ENCODE measurements at regions not wholly inside any gene's neighbourhood (a gene's known extent, or its start where the extent isn't known, plus 50 kb on each side); places are given as distances from the start of the nearest gene placed in this dataset.

DNA sequence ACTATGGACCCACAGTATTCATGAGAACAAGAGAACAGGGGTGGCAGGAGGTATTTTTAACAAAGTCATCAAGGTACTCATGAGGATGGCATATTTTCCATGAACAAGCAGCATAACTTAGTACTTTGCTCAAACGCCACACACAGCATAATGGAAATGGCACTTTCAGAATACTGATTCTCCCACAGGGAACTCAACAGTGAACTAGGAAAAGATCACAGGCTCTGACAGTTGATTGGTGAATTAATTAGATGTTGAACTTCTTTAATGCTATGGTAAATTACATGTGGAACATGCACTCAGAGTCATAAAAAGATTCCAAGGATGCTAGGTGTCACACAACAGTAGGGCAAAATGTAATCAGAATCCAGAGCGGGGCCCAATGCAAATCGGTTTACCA lies 1088.6 kb upstream of the C9orf72 start:
- TF ChIP-seq, protein P1, sequence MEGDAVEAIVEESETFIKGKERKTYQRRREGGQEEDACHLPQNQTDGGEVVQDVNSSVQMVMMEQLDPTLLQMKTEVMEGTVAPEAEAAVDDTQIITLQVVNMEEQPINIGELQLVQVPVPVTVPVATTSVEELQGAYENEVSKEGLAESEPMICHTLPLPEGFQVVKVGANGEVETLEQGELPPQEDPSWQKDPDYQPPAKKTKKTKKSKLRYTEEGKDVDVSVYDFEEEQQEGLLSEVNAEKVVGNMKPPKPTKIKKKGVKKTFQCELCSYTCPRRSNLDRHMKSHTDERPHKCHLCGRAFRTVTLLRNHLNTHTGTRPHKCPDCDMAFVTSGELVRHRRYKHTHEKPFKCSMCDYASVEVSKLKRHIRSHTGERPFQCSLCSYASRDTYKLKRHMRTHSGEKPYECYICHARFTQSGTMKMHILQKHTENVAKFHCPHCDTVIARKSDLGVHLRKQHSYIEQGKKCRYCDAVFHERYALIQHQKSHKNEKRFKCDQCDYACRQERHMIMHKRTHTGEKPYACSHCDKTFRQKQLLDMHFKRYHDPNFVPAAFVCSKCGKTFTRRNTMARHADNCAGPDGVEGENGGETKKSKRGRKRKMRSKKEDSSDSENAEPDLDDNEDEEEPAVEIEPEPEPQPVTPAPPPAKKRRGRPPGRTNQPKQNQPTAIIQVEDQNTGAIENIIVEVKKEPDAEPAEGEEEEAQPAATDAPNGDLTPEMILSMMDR (IDR thresholded peaks at IDR 0.05), result no peak
- no peak for TF ChIP-seq POLR2A (IDR thresholded peaks at IDR 0.05)

Measured in thyroid gland (tissue), 4 donors.